H1 (cell line): ENCODE measurements at regions not wholly inside any gene's neighbourhood (a gene's known extent, or its start where the extent isn't known, plus 50 kb on each side); places are given as distances from the start of the nearest gene placed in this dataset.

Source experiments
- ATF2 ChIP-seq: IDR thresholded peaks from 2 replicates; pipeline ENCODE4 v1.6.1; 2012; ENCODE audit warnings: low read length, inconsistent platforms
- CTCF ChIP-seq, 3 experiments: IDR thresholded peaks; 1 replicate in 2 of 3; 2 replicates in 1 of 3; pipeline versions ENCODE4 v1.5.1 to v1.6.1; 2011; ENCODE audit warnings: low read length in 3 of 3, mild to moderate bottlenecking in 3 of 3, inconsistent platforms in 2 of 3, low read depth in 1 of 3, moderate library complexity in 1 of 3; ENCODE audit not compliant: insufficient read depth in 1 of 3; ENCODE audit errors: control extremely low read depth in 1 of 3

GRCh38 chrX:34288782-34289181 lies 156.7 kb upstream of the FAM47A start:
- TF ChIP-seq ATF2 (no peak), CTCF (IDR thresholded peaks at IDR 0.05; ENCODE audit: control extremely low read depth in 1 of 3, insufficient read depth in 1 of 3, low read depth in 1 of 3, low read length in 3 of 3) (no peak)
